ENCODE measurements at regions not wholly inside any gene's neighbourhood (a gene's known extent, or its start where the extent isn't known, plus 50 kb on each side); places are given as distances from the start of the nearest gene placed in this dataset.

- no peak for DNase-seq (ENCODE audit: extremely low read depth, low read depth)
- no peak for TF ChIP-seq CTCF (IDR thresholded peaks at IDR 0.05; ENCODE audit: low read depth, low read length, missing control alignments)
- no peak overlapping the region for H3K4me3 ChIP-seq (replicated peaks; ENCODE audit: low read depth, low read length)
Observed at GRCh38 chr1:65729259-65729658, 63.4 kb upstream of the PDE4B start.

- TF ChIP-seq CTCF (IDR thresholded peaks at IDR 0.05; ENCODE audit: low read depth, low read length, missing control alignments): no peak
- no peak overlapping the region for H3K4me3 ChIP-seq (replicated peaks; ENCODE audit: low read depth, low read length)
- DNase-seq (ENCODE audit: extremely low read depth, low read depth): no peak
Observed at GRCh38 chr1:65734979-65735378, 57.7 kb upstream of the PDE4B start.

- H3K4me3 ChIP-seq (replicated peaks; ENCODE audit: low read depth, low read length): no peak overlapping the region
- no peak for DNase-seq (ENCODE audit: extremely low read depth, low read depth)
- TF ChIP-seq CTCF (IDR thresholded peaks at IDR 0.05; ENCODE audit: low read depth, low read length, missing control alignments): no peak
Observed at GRCh38 chr1:65741993-65742392, 50.7 kb upstream of the PDE4B start.

Measured in HFF-Myc (cell line).